Activated T-cell treated with anti-CD3 and anti-CD28 coated beads, Interleukin-2, amount 50 U/mL, for 72 hours (primary cell): ENCODE measurements at regions not wholly inside any gene's neighbourhood (a gene's known extent, or its start where the extent isn't known, plus 50 kb on each side); places are given as distances from the start of the nearest gene placed in this dataset.
"Not testable (repeated sequence)": the region's sequence is repeated elsewhere in the genome, so short reads cannot be mapped to it uniquely, and the experiment has no call there.

Experiments
- ATAC-seq, 2 donors: fragments of 150-1000 bp; cut with Tn5 transposase; replicated peaks in 1 of 2; 2 replicates each; pipeline ENCODE4 v1.10.0; 2021; ENCODE audit warnings: moderate library complexity in 2 of 2, mild to moderate bottlenecking in 1 of 2
- DNase-seq, 2 donors: peaks; one replicate each; pipeline ENCODE4 v3.0.0; 2021 to 2022; ENCODE audit warnings: mixed read lengths in 1 of 2
- H3K27ac Mint-ChIP-seq: one replicate; pipeline ENCODE4 v1.8.0; 2022; ENCODE audit warnings: mild to moderate bottlenecking, moderate library complexity, mixed read lengths
- H3K27me3 Mint-ChIP-seq: one replicate; pipeline ENCODE4 v1.8.0; 2022; ENCODE audit warnings: low read depth, mixed read lengths
- H3K36me3 Mint-ChIP-seq, 2 donors: one replicate each; pipeline ENCODE4 v1.8.0; 2022; ENCODE audit warnings: mixed read lengths in 2 of 2, mild to moderate bottlenecking in 1 of 2; ENCODE audit not compliant: insufficient read depth in 2 of 2
- H3K4me1 Mint-ChIP-seq: one replicate; pipeline ENCODE4 v1.8.0; 2022; ENCODE audit warnings: low read depth, mixed read lengths
- H3K4me3 Mint-ChIP-seq, 2 donors: one replicate each; pipeline ENCODE4 v1.8.0; 2022; ENCODE audit warnings: mild to moderate bottlenecking in 2 of 2, mixed read lengths in 2 of 2, moderate library complexity in 2 of 2
- H3K9me3 Mint-ChIP-seq, 2 donors: one replicate each; pipeline ENCODE4 v1.8.0; 2022; ENCODE audit warnings: mixed read lengths in 2 of 2

- Mint-ChIP-seq H3K4me1 (no peaks in the 10 kb centered on the region), H3K36me3 (no peaks in the 10 kb centered on the region), H3K9me3 (peaks cover 3 to 5% of the 10 kb centered on the region in 2 donors), H3K27ac (no peak overlapping the region), H3K4me3 (no peak overlapping the region), H3K27me3 (no peaks in the 10 kb centered on the region)
- ATAC-seq (no peak), DNase-seq (no peak)
Measured at GRCh38 chr10:53239873-53240272, 467.3 kb upstream of the MBL2 start.

DNA sequence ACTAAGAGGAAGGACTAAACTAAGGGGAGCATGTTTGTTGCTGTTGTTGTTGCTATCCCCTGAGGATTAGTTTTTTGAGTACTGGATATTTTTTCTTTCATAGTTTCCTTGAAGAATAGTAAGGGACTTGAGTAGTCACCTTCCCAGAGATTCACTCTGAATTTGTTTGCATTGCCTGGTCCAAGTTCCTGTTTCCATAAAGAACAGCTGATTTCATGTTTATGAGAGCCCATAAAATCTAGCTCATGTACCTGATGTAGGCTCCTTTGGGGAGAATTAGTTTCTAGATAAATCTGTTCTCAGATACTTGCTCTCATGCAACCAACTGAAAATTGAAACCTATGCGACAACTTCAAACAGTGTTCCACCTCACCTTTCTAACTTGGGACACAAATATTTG is 464.4 kb upstream of the MBL2 start:
- Mint-ChIP-seq H3K36me3 (no peaks in the 10 kb centered on the region), H3K9me3 (peaks cover 4 to 8% of the 10 kb centered on the region in 2 donors), H3K4me1 (no peaks in the 10 kb centered on the region), H3K4me3 (no peak overlapping the region), H3K27me3 (no peaks in the 10 kb centered on the region), H3K27ac (no peak overlapping the region)
- ATAC-seq (no peak), DNase-seq (no peak)

- ATAC-seq (no peak), DNase-seq (no peak)
- Mint-ChIP-seq H3K36me3 (no peaks in the 10 kb centered on the region), H3K4me1 (no peaks in the 10 kb centered on the region), H3K9me3 (peaks cover 1 to 7% of the 10 kb centered on the region in 2 donors), H3K27ac (no peak overlapping the region), H3K27me3 (no peaks in the 10 kb centered on the region), H3K4me3 (no peak overlapping the region)
Measured at GRCh38 chr10:53233749-53234148, 461.2 kb upstream of the MBL2 start.

DNA sequence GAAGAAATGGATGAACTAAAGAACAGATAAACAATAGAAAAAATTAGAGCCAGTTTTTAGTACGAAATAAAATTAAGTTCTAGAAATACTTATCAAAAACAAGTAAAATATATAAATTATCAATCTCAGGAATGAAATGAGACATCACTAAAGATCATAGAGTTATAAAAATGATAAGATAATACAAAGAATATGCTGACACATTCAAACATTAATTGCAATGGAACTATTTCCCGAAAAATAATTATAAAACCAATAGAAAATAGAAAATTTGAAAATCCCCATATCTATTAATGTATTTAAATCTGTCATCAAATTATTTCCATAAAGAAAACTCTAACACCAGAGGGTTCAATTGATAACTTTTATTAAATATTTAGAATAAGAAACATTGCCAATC is 458.1 kb upstream of the MBL2 start:
- Mint-ChIP-seq H3K9me3 (peaks cover 1 to 12% of the 10 kb centered on the region in 2 donors), H3K27me3 (no peaks in the 10 kb centered on the region), H3K4me1 (no peaks in the 10 kb centered on the region), H3K36me3 (no peaks in the 10 kb centered on the region), H3K4me3 (no peak overlapping the region), H3K27ac (no peak overlapping the region)
- ATAC-seq = no peak
- no peak for DNase-seq

GRCh38 chr10:53223851-53224250 is 451.3 kb upstream of the MBL2 start:
- H3K9me3 Mint-ChIP-seq = peaks cover 2 to 7% of the 10 kb centered on the region in 2 donors
- DNase-seq (no peak), ATAC-seq (no peak)
- H3K27ac Mint-ChIP-seq = no peak overlapping the region
- H3K4me3 Mint-ChIP-seq = no peak overlapping the region
- H3K4me1 Mint-ChIP-seq = no peaks in the 10 kb centered on the region
- no peaks in the 10 kb centered on the region for H3K36me3 Mint-ChIP-seq
- no peaks in the 10 kb centered on the region for H3K27me3 Mint-ChIP-seq

DNA sequence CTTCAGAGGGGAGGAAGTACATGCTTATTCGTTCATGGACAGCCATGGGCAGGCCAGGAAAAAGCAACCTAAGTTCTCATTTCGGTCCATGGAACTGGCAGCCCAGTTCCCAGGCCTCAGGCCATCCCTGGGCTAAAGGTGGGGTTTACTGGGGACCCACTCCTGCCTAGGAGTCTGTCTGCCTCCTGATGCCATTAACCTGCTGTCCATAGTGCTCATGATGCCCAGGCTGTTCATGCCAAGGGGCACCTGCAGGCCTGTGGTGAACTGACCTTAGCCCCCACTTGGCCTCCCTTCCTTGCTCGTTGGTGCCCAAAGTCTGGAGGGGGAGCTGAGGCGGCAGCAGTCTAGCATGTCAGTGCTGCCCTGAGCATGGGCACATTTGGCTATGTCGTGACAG is 450.2 kb upstream of the MBL2 start:
- no peaks in the 10 kb centered on the region for H3K36me3 Mint-ChIP-seq
- no peak overlapping the region for H3K4me3 Mint-ChIP-seq
- no peak overlapping the region for H3K27ac Mint-ChIP-seq
- DNase-seq (no peak), ATAC-seq (no peak)
- H3K9me3 Mint-ChIP-seq = peaks cover 2 to 5% of the 10 kb centered on the region in 2 donors
- H3K27me3 Mint-ChIP-seq = no peaks in the 10 kb centered on the region
- no peaks in the 10 kb centered on the region for H3K4me1 Mint-ChIP-seq

- Mint-ChIP-seq H3K27me3 (no peaks in the 10 kb centered on the region), H3K36me3 (peaks cover 0 to 3% of the 10 kb centered on the region in 2 donors), H3K4me3 (no peak overlapping the region), H3K4me1 (no peaks in the 10 kb centered on the region), H3K9me3 (peaks cover 4 to 13% of the 10 kb centered on the region in 2 donors), H3K27ac (no peak overlapping the region)
- no peak for DNase-seq
- ATAC-seq = no peak
Measured at GRCh38 chr10:53209944-53210611, 437.5 kb upstream of the MBL2 start.

- ATAC-seq (no peak), DNase-seq (no peak)
- no peaks in the 10 kb centered on the region for H3K4me1 Mint-ChIP-seq
- H3K36me3 Mint-ChIP-seq = peaks cover 0 to 2% of the 10 kb centered on the region in 2 donors
- no peak overlapping the region for H3K4me3 Mint-ChIP-seq
- peaks cover 12% of the 10 kb centered on the region in 2 donors for H3K9me3 Mint-ChIP-seq
- H3K27ac Mint-ChIP-seq = no peak overlapping the region
- H3K27me3 Mint-ChIP-seq = no peaks in the 10 kb centered on the region
Measured at GRCh38 chr10:53183733-53184132, 411.1 kb upstream of the MBL2 start.

GRCh38 chr10:53177468-53177867 is 404.9 kb upstream of the MBL2 start:
- no peak overlapping the region for H3K27ac Mint-ChIP-seq
- DNase-seq (no peak), ATAC-seq (no peak)
- H3K4me1 Mint-ChIP-seq = no peaks in the 10 kb centered on the region
- H3K4me3 Mint-ChIP-seq = no peak overlapping the region
- no peaks in the 10 kb centered on the region for H3K27me3 Mint-ChIP-seq
- H3K36me3 Mint-ChIP-seq = no peaks in the 10 kb centered on the region
- H3K9me3 Mint-ChIP-seq = peaks cover 0 to 4% of the 10 kb centered on the region in 2 donors

- H3K4me3 Mint-ChIP-seq = no peak overlapping the region
- H3K27ac Mint-ChIP-seq = no peak overlapping the region
- H3K9me3 Mint-ChIP-seq = peaks cover 2 to 7% of the 10 kb centered on the region in 2 donors
- no peaks in the 10 kb centered on the region for H3K27me3 Mint-ChIP-seq
- no peaks in the 10 kb centered on the region for H3K36me3 Mint-ChIP-seq
- H3K4me1 Mint-ChIP-seq = no peaks in the 10 kb centered on the region
- ATAC-seq (no peak), DNase-seq (no peak)
Measured at GRCh38 chr10:53166325-53166724, 393.7 kb upstream of the MBL2 start.

GRCh38 chr10:53162856-53163255 is 390.3 kb upstream of the MBL2 start:
- H3K9me3 Mint-ChIP-seq = peaks cover 0 to 2% of the 10 kb centered on the region in 2 donors
- DNase-seq = no peak
- H3K27me3 Mint-ChIP-seq = no peaks in the 10 kb centered on the region
- H3K4me3 Mint-ChIP-seq = no peak overlapping the region
- H3K27ac Mint-ChIP-seq = no peak overlapping the region
- ATAC-seq = no peak
- H3K36me3 Mint-ChIP-seq = no peaks in the 10 kb centered on the region
- H3K4me1 Mint-ChIP-seq = no peaks in the 10 kb centered on the region

DNA sequence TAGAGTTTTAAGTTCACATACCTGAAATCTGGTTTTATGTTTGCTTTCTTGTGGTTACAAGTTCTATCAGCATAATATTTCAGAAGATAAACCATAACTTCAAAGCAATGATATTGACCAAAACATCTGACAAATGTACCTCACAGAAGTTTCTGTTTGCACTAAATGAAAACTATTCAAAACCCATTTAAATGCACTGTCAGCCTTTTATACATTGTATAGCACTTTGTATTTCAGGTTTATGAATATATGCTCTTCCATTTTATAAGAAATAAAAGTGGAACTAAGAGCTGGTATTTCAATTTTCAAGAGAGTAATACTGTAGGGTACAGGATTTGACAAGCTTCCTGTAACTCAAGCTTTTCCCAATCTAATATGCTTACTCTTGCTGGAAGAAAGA is 388.6 kb upstream of the MBL2 start:
- Mint-ChIP-seq H3K9me3 (peaks cover 0 to 4% of the 10 kb centered on the region in 2 donors), H3K36me3 (no peaks in the 10 kb centered on the region), H3K4me3 (no peak overlapping the region), H3K4me1 (no peaks in the 10 kb centered on the region), H3K27ac (no peak overlapping the region), H3K27me3 (no peaks in the 10 kb centered on the region)
- DNase-seq (no peak), ATAC-seq (no peak)

- H3K4me1 Mint-ChIP-seq, H3K36me3 Mint-ChIP-seq, ATAC-seq, DNase-seq, H3K27me3 Mint-ChIP-seq, H3K4me3 Mint-ChIP-seq, H3K27ac Mint-ChIP-seq, H3K9me3 Mint-ChIP-seq: not testable (repeated sequence)
Measured at GRCh38 chr10:53155674-53156073, 383.1 kb upstream of the MBL2 start.

DNA sequence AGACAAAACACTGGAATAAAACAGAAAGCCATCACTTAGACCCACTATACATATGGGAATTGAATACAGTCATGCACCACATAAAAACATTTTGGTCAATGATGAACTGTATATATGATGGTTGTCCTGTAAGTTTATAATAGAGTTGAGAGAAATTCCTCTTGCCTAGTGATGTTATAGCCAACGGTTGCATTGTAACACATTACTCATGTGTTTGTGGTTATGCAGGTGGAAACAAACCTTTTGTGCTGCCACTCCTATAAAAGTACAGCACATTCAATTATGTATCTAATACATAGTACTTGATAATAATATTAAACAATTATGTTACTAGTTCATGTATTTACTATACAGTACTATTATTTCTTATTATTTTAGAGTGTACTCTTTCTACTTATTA is 381.2 kb upstream of the MBL2 start:
- Mint-ChIP-seq H3K27me3 (no peaks in the 10 kb centered on the region), H3K4me1 (no peaks in the 10 kb centered on the region), H3K27ac (no peak overlapping the region), H3K4me3 (no peak overlapping the region), H3K9me3 (peaks cover 3 to 8% of the 10 kb centered on the region in 2 donors), H3K36me3 (peaks cover 0 to 2% of the 10 kb centered on the region in 2 donors)
- DNase-seq (no peak), ATAC-seq (no peak)
